GM03348 (cell line): ENCODE measurements at regions not wholly inside any gene's neighbourhood (a gene's known extent, or its start where the extent isn't known, plus 50 kb on each side); places are given as distances from the start of the nearest gene placed in this dataset.

Experiments
- DNase-seq: peaks from one replicate; pipeline ENCODE4 v3.0.0; 2012; ENCODE audit warnings: low spot score

GRCh38 chr4:145234091-145234706, 53.8 kb upstream of the OTUD4 start:
- DNase-seq: peak; percentile 63

- DNase-seq: peak; percentile 43
Observed at GRCh38 chr4:145231906-145232700, 51.7 kb upstream of the OTUD4 start.

GRCh38 chr4:145230726-145231125, 50.3 kb upstream of the OTUD4 start:
- peak; percentile 71 for DNase-seq
